PC-3 (cell line): ENCODE measurements at regions not wholly inside any gene's neighbourhood (a gene's known extent, or its start where the extent isn't known, plus 50 kb on each side); places are given as distances from the start of the nearest gene placed in this dataset.

ENCODE experiments used
- ATAC-seq: fragments of 200-7000 bp; cut with Tn5 transposase; 2 replicates; pipeline ENCODE4 v1.9.1; 2020; ENCODE audit warnings: mild to moderate bottlenecking, moderate library complexity
- BruUV-seq: library from RNA; stranded (reverse); fragments of 400-500 nt; replicated peaks from 2 replicates; lab custom pipeline; 2021; lab: Mats Ljungman, UMichigan
- CTCF ChIA-PET: fragments of 300-600 bp; sonication (Branson Sonifier 250); formaldehyde crosslinking; loops from one replicate; lab custom pipeline; 2022; ENCODE audit warnings: antibody characterized with exemption; lab: Charles Lee
- POLR2A ChIA-PET: fragments of 300-600 bp; sonication (Branson Sonifier 250); formaldehyde crosslinking; loops from one replicate; lab custom pipeline; 2022; ENCODE audit warnings: antibody characterized with exemption; ENCODE audit not compliant: unreplicated experiment; lab: Charles Lee
- DNase-seq: peaks from one replicate; pipeline ENCODE4 v3.0.0-alpha.2; 2015
- H2AFZ ChIP-seq: fragments of 300-600 bp; sonication (generic); 2 replicates; pipeline ENCODE4 v1.6.0; 2016; ENCODE audit warnings: antibody characterized with exemption, low read length
- H3F3A ChIP-seq: fragments of 300-600 bp; sonication (generic); one replicate; pipeline ENCODE4 v1.6.0; 2017; ENCODE audit warnings: antibody characterized with exemption, low read length, control low read depth, mild to moderate bottlenecking; ENCODE audit not compliant: unreplicated experiment
- H3K27ac ChIP-seq: fragments of 300-600 bp; sonication (generic); 2 replicates; pipeline ENCODE4 v1.5.1; 2016; ENCODE audit warnings: mild to moderate bottlenecking, low read length
- H3K27me3 ChIP-seq: fragments of 300-600 bp; sonication (generic); 2 replicates; pipeline ENCODE4 v1.6.1; 2016; ENCODE audit warnings: low read length, mixed read lengths
- H3K36me3 ChIP-seq: fragments of 300-600 bp; sonication (generic); 2 replicates; pipeline ENCODE4 v1.6.1; 2016; ENCODE audit warnings: low read depth, mixed run types, low read length, mixed read lengths
- H3K4me1 ChIP-seq: fragments of 300-600 bp; sonication (generic); 2 replicates; pipeline ENCODE4 v1.5.1; 2016; ENCODE audit warnings: low read length; ENCODE audit not compliant: insufficient read depth
- H3K4me2 ChIP-seq: fragments of 300-600 bp; sonication (generic); 2 replicates; pipeline ENCODE4 v1.6.0; 2016; ENCODE audit warnings: low read length
- H3K4me3 ChIP-seq: fragments of 300-600 bp; sonication (generic); 2 replicates; pipeline ENCODE4 v1.5.1; 2016; ENCODE audit warnings: mild to moderate bottlenecking, low read length, mixed read lengths
- H3K79me2 ChIP-seq: fragments of 300-600 bp; sonication (generic); 2 replicates; pipeline ENCODE4 v1.6.1; 2017; ENCODE audit warnings: low read length, mixed read lengths
- H3K9ac ChIP-seq: fragments of 300-600 bp; sonication (generic); 2 replicates; pipeline ENCODE4 v1.6.0; 2016; ENCODE audit warnings: mild to moderate bottlenecking, low read length
- H3K9me2 ChIP-seq: fragments of 300-600 bp; sonication (generic); replicated peaks from 2 replicates; pipeline ENCODE4 v1.6.1; 2016; ENCODE audit warnings: mixed run types, low read length, mixed read lengths
- H3K9me3 ChIP-seq: fragments of 300-600 bp; sonication (generic); 2 replicates; pipeline ENCODE4 v1.6.1; 2016; ENCODE audit warnings: low read length, mixed read lengths
- H4K20me1 ChIP-seq: fragments of 300-600 bp; sonication (generic); 2 replicates; pipeline ENCODE4 v1.6.1; 2016; ENCODE audit warnings: low read length, mixed read lengths
- EZH2 ChIP-seq: fragments of 300-600 bp; sonication (generic); IDR thresholded peaks from one replicate; pipeline ENCODE4 v1.6.1; 2017; ENCODE audit warnings: antibody characterized with exemption, mild to moderate bottlenecking, low read length; ENCODE audit not compliant: unreplicated experiment
- EZH2phosphoT487 ChIP-seq: fragments of 300-600 bp; sonication (generic); IDR thresholded peaks from 2 replicates; pipeline ENCODE4 v1.6.1; 2018; ENCODE audit warnings: mild to moderate bottlenecking, antibody characterized with exemption, low read length, borderline replicate concordance
- intact Hi-C: fragments of 100-400 bp; cut with micrococcal nuclease; formaldehyde crosslinking; loops from 2 replicates; pipeline ENCODE4 v1.9.0; 2023
- TF ChIP-seq, protein P1 (sequence below): fragments of 300-600 bp; sonication (generic); conservative IDR thresholded peaks from 2 replicates; pipeline ENCODE4 v1.5.1; 2017; ENCODE audit warnings: antibody characterized with exemption, low read depth, mild to moderate bottlenecking, low read length

DNA sequence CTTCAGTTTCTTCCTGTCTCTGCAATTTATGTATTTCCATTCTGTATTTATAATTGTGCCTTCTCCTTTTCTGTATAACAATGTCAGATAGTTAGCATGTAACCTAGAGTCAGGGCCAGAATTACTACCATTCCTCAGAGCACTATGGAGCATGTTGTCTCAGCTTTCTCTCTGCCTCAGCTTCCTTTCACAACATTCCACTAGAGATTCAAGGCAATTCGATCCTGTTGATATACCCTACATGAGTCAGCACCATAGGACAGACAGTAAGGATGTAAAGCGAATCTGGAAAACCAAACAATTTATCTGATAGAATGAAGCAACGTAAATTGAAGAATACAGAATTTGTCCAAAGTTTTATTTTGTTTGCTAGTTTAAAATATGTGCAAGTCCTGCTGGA lies 728.3 kb upstream of the SEMA6A start:
- Histone ChIP-seq H3K9me2 (no peaks in the 10 kb centered on the region), H3K4me1 (no peaks in the 10 kb centered on the region), H3K79me2 (no peaks in the 10 kb centered on the region), H3K27me3 (no peaks in the 10 kb centered on the region), H2AFZ (no peak overlapping the region), H3K27ac (no peak overlapping the region), H3F3A (no peaks in the 10 kb centered on the region), H3K36me3 (no peaks in the 10 kb centered on the region), H3K9ac (no peak overlapping the region), H3K4me2 (no peak overlapping the region), H4K20me1 (no peaks in the 10 kb centered on the region), H3K9me3 (no peaks in the 10 kb centered on the region), H3K4me3 (no peak overlapping the region)
- intact Hi-C loops = no loop called here
- CTCF ChIA-PET = no interaction called here
- TF ChIP-seq EZH2phosphoT487 (no peak), EZH2 (no peak)
- TF ChIP-seq, protein P1, sequence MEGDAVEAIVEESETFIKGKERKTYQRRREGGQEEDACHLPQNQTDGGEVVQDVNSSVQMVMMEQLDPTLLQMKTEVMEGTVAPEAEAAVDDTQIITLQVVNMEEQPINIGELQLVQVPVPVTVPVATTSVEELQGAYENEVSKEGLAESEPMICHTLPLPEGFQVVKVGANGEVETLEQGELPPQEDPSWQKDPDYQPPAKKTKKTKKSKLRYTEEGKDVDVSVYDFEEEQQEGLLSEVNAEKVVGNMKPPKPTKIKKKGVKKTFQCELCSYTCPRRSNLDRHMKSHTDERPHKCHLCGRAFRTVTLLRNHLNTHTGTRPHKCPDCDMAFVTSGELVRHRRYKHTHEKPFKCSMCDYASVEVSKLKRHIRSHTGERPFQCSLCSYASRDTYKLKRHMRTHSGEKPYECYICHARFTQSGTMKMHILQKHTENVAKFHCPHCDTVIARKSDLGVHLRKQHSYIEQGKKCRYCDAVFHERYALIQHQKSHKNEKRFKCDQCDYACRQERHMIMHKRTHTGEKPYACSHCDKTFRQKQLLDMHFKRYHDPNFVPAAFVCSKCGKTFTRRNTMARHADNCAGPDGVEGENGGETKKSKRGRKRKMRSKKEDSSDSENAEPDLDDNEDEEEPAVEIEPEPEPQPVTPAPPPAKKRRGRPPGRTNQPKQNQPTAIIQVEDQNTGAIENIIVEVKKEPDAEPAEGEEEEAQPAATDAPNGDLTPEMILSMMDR = no peak
- ATAC-seq = no peak
- DNase-seq = no peak
- POLR2A ChIA-PET = no interaction called here
- BruUV-seq = no TSS peak

DNA sequence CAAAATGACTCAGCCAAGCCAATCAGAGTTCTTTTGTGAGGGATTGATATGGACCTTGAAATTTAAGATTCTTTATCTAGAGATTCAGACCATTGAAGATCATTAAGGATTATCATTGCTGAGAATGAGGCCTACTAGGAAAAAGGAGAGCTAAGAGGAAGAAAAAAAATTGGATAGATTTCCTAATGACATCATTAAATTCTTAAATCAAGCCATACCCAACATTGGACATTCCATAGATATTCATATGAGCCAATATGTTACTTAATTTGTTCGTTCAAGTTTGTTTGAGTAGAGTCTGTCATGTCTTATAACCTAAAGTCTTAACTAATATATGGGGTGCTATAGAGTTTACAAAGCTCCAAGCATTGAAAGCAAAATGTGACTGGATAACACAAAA lies 727.9 kb upstream of the SEMA6A start:
- no peak for ATAC-seq
- Histone ChIP-seq H3K4me2 (no peak overlapping the region), H3K9ac (no peak overlapping the region), H3K27ac (no peak overlapping the region), H3K9me2 (no peaks in the 10 kb centered on the region), H2AFZ (no peak overlapping the region), H3K36me3 (no peaks in the 10 kb centered on the region), H3K4me1 (no peaks in the 10 kb centered on the region), H3K27me3 (no peaks in the 10 kb centered on the region), H4K20me1 (no peaks in the 10 kb centered on the region), H3K9me3 (no peaks in the 10 kb centered on the region), H3K4me3 (no peak overlapping the region), H3K79me2 (no peaks in the 10 kb centered on the region), H3F3A (no peaks in the 10 kb centered on the region)
- no TSS peak for BruUV-seq
- ChIA-PET POLR2A (no interaction called here), CTCF (no interaction called here)
- no peak for DNase-seq
- no peak for TF ChIP-seq EZH2
- TF ChIP-seq, protein P1 = no peak
- intact Hi-C loops = no loop called here

DNA sequence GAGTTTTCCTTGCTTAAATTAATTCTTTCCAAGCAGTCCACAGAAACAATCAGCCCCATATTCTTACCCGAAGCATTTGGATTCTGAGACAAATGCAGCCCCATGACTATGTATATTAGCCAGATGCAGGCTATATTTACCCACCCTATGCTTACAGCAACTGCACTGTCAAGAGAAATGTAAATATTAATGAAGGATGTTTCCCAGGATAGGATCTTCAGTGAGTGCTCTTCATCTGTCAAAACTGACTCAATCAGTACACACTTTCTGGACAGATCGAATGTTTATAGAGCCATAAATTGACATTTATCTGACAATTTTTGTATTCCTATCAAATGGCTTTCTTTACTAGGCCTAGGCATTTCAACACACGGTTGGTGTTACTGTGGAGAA lies 725.3 kb upstream of the SEMA6A start:
- DNase-seq (no peak), ATAC-seq (no peak)
- Histone ChIP-seq H3K4me1 (no peaks in the 10 kb centered on the region), H3K36me3 (no peaks in the 10 kb centered on the region), H4K20me1 (no peaks in the 10 kb centered on the region), H3K4me2 (no peak overlapping the region), H3K9ac (no peak overlapping the region), H3K27me3 (no peaks in the 10 kb centered on the region), H3K9me2 (no peaks in the 10 kb centered on the region), H3K4me3 (no peak overlapping the region), H3K9me3 (no peaks in the 10 kb centered on the region), H3F3A (no peaks in the 10 kb centered on the region), H3K79me2 (no peaks in the 10 kb centered on the region), H2AFZ (no peak overlapping the region), H3K27ac (no peak overlapping the region)
- POLR2A ChIA-PET = interaction anchor here (0.7 kb wide), 1 partner anchor 207 kb away, joined by 6 read pairs; no protein-coding TSS in a partner anchor
- no TSS peak for BruUV-seq
- CTCF ChIA-PET = no interaction called here
- intact Hi-C loops = no loop called here
- TF ChIP-seq EZH2phosphoT487 (no peak), EZH2 (no peak)
